Suprapubic skin (tissue), 4 donors: ENCODE measurements at regions not wholly inside any gene's neighbourhood (a gene's known extent, or its start where the extent isn't known, plus 50 kb on each side); places are given as distances from the start of the nearest gene placed in this dataset.

Experiments
- CTCF ChIP-seq, 2 donors: fragments of 200-600 bp in 1 of 2; fragments of 450-650 bp in 1 of 2; sonication (generic) in 1 of 2; IDR thresholded peaks; one replicate each; pipeline ENCODE4 v1.5.1; 2016 to 2019; ENCODE audit warnings: antibody characterized with exemption in 2 of 2, mild to moderate bottlenecking in 1 of 2, moderate library complexity in 1 of 2
- EP300 ChIP-seq: sonication (generic); formaldehyde crosslinking; IDR thresholded peaks from one replicate; pipeline ENCODE4 v1.6.1; 2017; ENCODE audit warnings: antibody characterized with exemption
- POLR2A ChIP-seq, 2 donors: fragments of 450-650 bp; IDR thresholded peaks; one replicate each; pipeline ENCODE4 v1.6.1; 2017; ENCODE audit warnings: antibody characterized with exemption in 2 of 2, mild to moderate bottlenecking in 2 of 2, moderate library complexity in 2 of 2
- POLR2AphosphoS5 ChIP-seq, 3 donors: sonication (generic); formaldehyde crosslinking; IDR thresholded peaks; one replicate each; pipeline ENCODE4 v1.6.1; 2017; ENCODE audit warnings: antibody characterized with exemption in 3 of 3

GRCh38 chr7:4436361-4436895 is 245.7 kb upstream of the FOXK1 start:
- TF ChIP-seq CTCF (IDR thresholded peaks at IDR 0.05) (no peak), POLR2AphosphoS5 (IDR thresholded peaks at IDR 0.05) (no peak), EP300 (no peak), POLR2A (IDR thresholded peaks at IDR 0.05) (no peak)
